ENCODE measurements at regions not wholly inside any gene's neighbourhood (a gene's known extent, or its start where the extent isn't known, plus 50 kb on each side); places are given as distances from the start of the nearest gene placed in this dataset.

DNA sequence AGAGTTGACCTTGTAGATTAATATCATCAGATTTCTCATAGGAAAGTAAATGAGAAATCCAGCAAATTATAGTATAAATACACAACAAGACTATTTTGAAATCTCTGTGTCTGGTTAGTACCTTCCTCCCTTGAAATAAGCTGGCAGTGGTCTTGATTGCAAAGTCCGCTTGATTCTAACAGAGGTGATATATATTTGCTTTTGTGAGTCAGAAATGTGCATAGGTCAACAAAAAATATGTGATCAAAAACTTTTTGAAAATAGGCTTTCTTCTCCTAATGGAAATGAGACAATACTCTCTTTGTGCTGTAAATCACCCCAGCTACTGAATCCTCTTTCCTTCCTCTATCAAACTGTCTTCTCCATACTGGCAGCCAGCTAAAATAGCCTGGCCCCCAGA is 749.2 kb upstream of the CDH10 start:
- no peak overlapping the region for H3K56ac ChIP-seq (replicated peaks; ENCODE audit: insufficient read length, low read depth, low read length)
- no peaks in the 10 kb centered on the region for H3K23me2 ChIP-seq (ENCODE audit: low read depth, low read length)
- no peak overlapping the region for H4K91ac ChIP-seq (replicated peaks; ENCODE audit: insufficient read length, low read length)
- H3K27me3 ChIP-seq (replicated peaks in 1 of 4; ENCODE audit: control insufficient read depth in 3 of 4, extremely low read depth in 1 of 4, insufficient read depth in 3 of 4, low read length in 3 of 4): peaks cover 0 to 1% (median 0%) of the 10 kb centered on the region in 4 experiments; a peak in 1 of 7 replicates
- H3K4me3 ChIP-seq (ENCODE audit: extremely low read depth in 1 of 4, insufficient read depth in 2 of 4, low read depth in 3 of 4, low read length in 4 of 4): no peak overlapping the region
- ChIA-PET POLR2A (ENCODE audit: partially characterized antibody) (interaction anchor here (0.8 to 1.4 kb wide), 2 partner anchors 18 to 22 kb away, joined by 3 to 4 read pairs; no protein-coding TSS in a partner anchor), CTCF (ENCODE audit: partially characterized antibody) (no interaction called here)
- H3K4me1 ChIP-seq (replicated peaks in 1 of 4; ENCODE audit: control insufficient read depth in 3 of 4, insufficient read depth in 4 of 4, low read length in 3 of 4): no peaks in the 10 kb centered on the region
- H2BK5ac ChIP-seq (ENCODE audit: low read depth, low read length): no peak overlapping the region
- no peak overlapping the region for H2BK20ac ChIP-seq (ENCODE audit: low read length)
- no peak overlapping the region for H4K8ac ChIP-seq (ENCODE audit: extremely low read depth, insufficient read depth, low read length)
- no peak overlapping the region for H3K23ac ChIP-seq (ENCODE audit: insufficient read length)
- H3K36me3 ChIP-seq (ENCODE audit: control insufficient read depth in 2 of 4, insufficient read depth in 4 of 4, low read length in 3 of 4): no peaks in the 10 kb centered on the region
- no peaks in the 10 kb centered on the region for H3K79me1 ChIP-seq (ENCODE audit: low read depth, low read length)
- H3K4me2 ChIP-seq (ENCODE audit: insufficient read depth in 1 of 2, low read depth in 2 of 2, low read length in 2 of 2): no peak overlapping the region
- no peak overlapping the region for H2BK120ac ChIP-seq (replicated peaks; ENCODE audit: low read depth, low read length)
- FAIRE-seq (no peak), DNase-seq (ENCODE audit: low read depth in 1 of 2, low spot score in 2 of 2) (no peak)
- H2BK15ac ChIP-seq (ENCODE audit: low read length): no peak overlapping the region
- H4K5ac ChIP-seq (ENCODE audit: insufficient read length, low read depth, low read length): no peak overlapping the region
- no peak overlapping the region for H2AFZ ChIP-seq (ENCODE audit: low read length)
- no peak for TF ChIP-seq SIRT6 (IDR thresholded peaks at IDR 0.05; ENCODE audit: low read length)
- no peak for TF ChIP-seq EZH2 (IDR thresholded peaks at IDR 0.05; ENCODE audit: low read depth, low read length, severe bottlenecking)
- no peak for TF ChIP-seq YY1 (IDR thresholded peaks at IDR 0.05; ENCODE audit: low read depth, low read length)
- no peak for TF ChIP-seq NANOG (IDR thresholded peaks at IDR 0.05; ENCODE audit: insufficient read depth, low read depth, low read length, poor library complexity, severe bottlenecking)
- no peak for TF ChIP-seq TAF7 (optimal IDR thresholded peaks at IDR 0.05; ENCODE audit: borderline replicate concordance, low read depth, low read length)
- no peak for TF ChIP-seq SIX5 (IDR thresholded peaks at IDR 0.05; ENCODE audit: low read depth, low read length)
- no peak for TF ChIP-seq CHD2 (IDR thresholded peaks at IDR 0.05; ENCODE audit: low read length)
- TF ChIP-seq SP2 (IDR thresholded peaks at IDR 0.05; ENCODE audit: low read length): no peak
- no peak for TF ChIP-seq POLR2A (IDR thresholded peaks at IDR 0.05; ENCODE audit: control extremely low read depth in 1 of 2, low read depth in 2 of 2, low read length in 2 of 2)
- TF ChIP-seq EP300 (IDR thresholded peaks at IDR 0.05; ENCODE audit: borderline replicate concordance in 1 of 2, low read depth in 2 of 2, low read length in 2 of 2): no peak
- no peaks in the 10 kb centered on the region for H4K20me1 ChIP-seq (replicated peaks in 1 of 2; ENCODE audit: control insufficient read depth in 1 of 2, insufficient read depth in 2 of 2, low read length in 2 of 2)
- no peak overlapping the region for H3K18ac ChIP-seq (ENCODE audit: extremely low read depth, low read length)
- H2BK12ac ChIP-seq (ENCODE audit: low read depth, low read length): no peak overlapping the region
- no peaks in the 10 kb centered on the region for H3K79me2 ChIP-seq (ENCODE audit: control insufficient read depth in 1 of 2, insufficient read depth in 2 of 2, low read length in 2 of 2)
- no peak overlapping the region for H2AK5ac ChIP-seq (ENCODE audit: low read depth, low read length)
- H3K27ac ChIP-seq (ENCODE audit: low read depth, low read length): no peak overlapping the region
- no peak overlapping the region for H3K9ac ChIP-seq (replicated peaks in 1 of 4; ENCODE audit: extremely low read depth in 1 of 4, low read depth in 3 of 4, low read length in 3 of 4)
- WGBS, 2 experiments (ENCODE audit: extremely low coverage in 1 of 2, insufficient coverage in 1 of 2, insufficient read length in 1 of 2, insufficient replicate concordance in 2 of 2, low coverage in 1 of 2, low lambda C conversion rate in 2 of 2, missing lambda C conversion rate in 1 of 2): 91% methylated on average over 1 of the region's 1 CpG; no CpG with 5 or more reads in 1 of the 2 experiments
- 0 out of 4 replicates have a peak, but pooled peaks cover 0 to under 1% of the 10 kb centered on the region in 2 experiments for H3K9me3 ChIP-seq (ENCODE audit: insufficient read depth in 2 of 2, low read depth in 1 of 2, low read length in 1 of 2)
- no peak overlapping the region for H3K14ac ChIP-seq (ENCODE audit: insufficient read length)
- no peak overlapping the region for H3K4ac ChIP-seq (replicated peaks; ENCODE audit: insufficient read length, low read depth, low read length)

Measured in H1 (cell line).